NCI-H1694 (cell line): ENCODE measurements at regions not wholly inside any gene's neighbourhood (a gene's known extent, or its start where the extent isn't known, plus 50 kb on each side); places are given as distances from the start of the nearest gene placed in this dataset.

Source experiments
- DNase-seq: peaks from one replicate; lab custom pipeline; 2025; lab: John Stamatoyannopoulos, UW

DNA sequence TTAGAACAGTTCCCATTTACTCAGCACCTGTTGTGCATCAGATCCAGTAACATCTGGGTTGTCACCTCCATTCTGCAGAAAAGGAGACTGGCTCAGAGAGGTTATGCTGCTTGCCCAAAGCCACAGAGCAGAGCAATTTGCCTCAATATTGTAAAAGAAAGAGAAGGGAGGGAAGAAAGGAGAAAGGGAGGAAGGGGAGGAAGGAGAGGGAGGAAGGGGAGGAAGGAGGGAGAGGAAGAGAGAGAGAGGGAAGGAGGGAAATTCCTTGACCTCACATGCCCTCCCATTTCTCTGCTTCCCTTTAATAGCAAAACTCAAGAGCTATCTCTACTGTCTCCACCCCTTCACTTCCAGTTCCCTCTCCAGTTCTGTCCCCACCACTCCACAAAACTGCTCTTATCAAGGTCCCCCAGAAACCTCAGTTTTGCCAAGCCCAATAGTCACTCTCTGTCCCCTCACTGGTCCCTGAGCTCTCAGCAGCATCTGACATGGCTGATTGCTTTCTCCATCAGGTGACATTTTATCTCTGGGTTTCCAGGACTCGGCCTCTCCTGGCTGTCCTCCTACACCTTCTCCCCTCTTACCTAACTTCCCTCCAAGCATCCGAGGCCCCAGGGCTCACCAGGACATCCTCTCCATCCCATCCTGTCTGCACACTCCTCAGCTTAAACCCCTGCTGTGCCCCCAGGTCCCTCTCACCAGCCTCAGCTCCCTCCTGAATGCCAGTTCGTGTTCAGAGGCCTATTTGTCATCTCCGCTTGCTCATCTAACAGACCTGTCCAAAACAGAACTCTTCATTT is 104.7 kb upstream of the LINGO1 start:
- no peak for DNase-seq

DNA sequence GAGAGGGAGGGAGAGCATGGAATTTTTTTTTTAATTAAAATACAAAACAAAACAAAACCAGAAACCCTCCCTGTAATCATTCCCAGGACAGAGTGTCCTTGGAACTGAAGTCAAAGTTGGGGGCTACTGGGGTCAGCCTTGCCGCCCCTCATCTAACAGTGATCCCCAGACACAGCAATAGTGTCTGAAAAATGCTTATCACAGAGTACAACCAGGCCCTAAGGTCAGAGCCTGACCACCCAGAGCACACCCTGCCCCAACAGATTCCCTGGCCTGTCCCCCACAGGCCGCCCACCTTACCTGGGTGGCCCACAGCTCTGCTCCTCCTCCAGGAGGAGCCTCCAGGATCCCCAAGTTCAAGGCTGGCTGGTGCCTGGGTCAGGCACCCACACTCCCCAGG is 101.6 kb upstream of the LINGO1 start:
- DNase-seq: no peak

DNA sequence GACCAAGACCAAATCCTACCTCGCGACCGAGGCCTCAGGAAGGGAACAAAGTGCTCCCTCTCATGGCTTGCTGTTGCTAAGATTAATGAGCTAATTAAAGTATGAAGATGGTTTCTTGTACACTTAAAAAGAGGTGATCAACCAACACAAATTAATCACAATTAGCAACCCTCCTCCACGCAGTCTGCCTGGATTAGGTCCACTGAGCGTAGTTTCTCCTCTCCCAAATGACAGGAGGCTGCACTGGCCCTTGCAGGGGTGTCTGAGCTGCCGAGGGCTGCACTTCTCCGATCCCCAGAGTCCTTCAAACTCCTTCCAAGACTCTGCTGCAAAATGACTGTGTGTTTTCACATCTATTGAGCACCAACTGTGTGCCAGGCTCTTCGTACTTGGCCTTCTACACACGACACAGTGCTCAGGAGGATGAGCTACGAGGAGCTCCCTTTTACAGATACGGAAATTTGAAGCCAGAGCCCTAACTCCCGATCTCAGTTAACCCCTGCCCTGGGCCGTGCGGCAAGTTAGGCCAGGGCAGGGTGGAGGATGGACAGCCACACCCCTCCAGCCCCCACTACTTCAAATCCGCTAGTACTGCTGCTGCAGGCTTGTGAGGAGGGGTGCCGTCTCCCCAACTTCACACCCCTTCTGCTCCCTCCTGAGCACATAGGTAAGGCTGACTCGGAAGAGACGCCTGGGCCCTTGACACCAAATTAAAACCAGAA is 101.0 kb upstream of the LINGO1 start:
- no peak for DNase-seq

DNA sequence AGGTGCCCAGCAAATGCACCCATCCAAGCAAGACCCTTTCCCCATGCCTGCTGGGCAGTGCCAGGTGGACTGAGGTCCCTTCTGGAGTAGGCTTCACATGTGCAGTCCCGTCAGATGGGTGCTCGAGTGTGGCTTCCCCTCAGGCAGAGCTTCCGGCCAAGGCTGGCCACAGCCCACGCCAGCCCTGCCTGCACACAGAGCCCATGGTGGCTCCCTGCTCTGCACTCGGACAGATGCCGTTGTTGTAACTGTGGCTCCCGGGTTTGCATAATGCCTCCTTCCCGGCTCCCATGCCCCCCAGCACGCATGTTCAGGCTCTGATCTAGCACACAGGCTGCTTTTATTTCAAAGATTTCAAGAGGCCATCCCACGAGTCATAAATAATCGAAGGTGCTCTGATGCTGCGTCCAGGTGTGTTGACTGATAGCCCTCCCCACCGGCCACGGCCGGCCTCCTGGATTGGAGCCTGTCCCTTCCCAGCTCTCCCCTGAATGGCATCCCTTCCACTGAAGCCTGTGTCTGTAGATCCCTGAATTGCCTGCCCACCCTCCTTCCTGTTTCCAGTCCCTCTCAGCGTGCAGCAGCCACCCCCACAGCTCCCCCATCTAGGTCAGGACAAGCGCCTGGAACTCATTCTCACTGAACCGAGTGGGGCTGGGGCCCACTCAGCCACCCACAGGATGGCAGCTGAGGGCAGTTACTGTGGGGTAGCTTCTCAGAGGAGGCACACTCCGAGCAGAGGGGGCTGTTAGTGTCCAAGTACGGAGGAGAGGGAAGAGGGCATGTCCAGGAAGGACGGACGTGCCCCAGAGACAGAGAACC is 100.0 kb upstream of the LINGO1 start:
- DNase-seq: no peak

DNA sequence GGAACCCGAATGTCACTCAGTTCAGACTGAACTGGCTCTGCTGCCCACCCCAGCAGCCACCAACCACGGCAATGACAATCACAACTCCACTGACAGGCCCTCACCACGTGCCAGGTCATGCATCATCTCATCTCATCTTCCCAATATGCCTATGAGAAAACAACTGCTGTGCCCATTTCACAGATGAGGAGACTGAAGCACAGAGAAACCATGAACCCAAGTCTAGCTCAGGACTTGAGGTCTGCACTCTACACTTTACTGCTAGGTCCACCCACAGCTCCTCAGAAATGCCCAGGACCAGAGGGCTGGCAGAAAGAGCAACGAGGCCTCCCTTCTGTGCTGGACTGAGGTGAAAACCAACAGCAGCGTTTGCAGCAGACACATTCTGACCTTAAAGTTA is 99.2 kb upstream of the LINGO1 start:
- no peak for DNase-seq

DNA sequence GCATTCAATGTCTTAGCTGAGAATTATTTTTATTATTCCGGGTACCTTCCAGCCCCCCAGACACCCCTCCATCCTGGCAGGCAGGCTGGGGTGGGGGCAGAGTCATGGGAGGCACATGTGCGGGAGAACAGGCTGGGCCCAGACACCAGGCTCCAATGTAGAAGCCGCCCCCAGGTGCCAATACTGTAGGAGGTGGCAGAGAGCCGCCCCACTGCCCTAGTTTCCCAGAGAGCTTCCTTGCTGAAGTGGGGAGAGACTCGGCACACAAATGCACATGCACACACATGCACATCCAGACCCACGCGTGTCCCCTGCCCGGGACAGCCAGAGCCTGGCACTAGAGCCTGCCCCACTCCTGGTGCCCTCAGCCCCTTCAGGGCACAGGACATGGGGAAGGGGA is 98.4 kb upstream of the LINGO1 start:
- no peak for DNase-seq

DNA sequence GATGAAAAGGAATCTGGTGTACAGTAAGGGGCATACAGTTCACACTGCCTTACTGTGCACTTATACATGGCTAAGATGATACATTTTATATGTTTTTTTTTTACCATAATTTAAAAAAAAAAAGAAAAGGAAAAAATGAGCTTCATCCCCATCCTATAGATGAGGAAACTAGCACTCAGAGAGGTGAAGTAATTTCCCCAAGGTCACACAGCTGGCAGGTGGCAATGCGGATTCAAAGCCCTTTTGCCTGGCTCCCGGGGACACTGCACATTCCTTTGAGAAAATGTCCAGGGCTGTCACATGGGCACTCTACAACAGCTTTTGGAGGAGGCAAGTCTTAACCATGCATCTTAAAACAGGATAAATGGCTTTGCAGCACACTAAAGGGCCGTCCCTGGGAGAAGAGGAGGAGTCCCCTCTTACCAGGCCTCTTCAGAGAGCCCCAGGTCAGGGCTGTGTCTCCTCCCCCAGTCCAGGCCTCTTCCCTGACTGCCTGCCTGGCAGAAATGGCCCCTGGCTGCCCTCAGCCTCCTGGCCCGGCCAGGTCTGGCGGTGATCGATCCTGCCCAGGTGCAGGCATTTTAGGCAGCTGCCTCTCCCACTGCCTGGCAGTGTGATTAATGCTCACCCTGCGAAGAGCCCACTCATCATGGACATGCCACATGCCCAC is 95.1 kb upstream of the LINGO1 start:
- DNase-seq: no peak

DNA sequence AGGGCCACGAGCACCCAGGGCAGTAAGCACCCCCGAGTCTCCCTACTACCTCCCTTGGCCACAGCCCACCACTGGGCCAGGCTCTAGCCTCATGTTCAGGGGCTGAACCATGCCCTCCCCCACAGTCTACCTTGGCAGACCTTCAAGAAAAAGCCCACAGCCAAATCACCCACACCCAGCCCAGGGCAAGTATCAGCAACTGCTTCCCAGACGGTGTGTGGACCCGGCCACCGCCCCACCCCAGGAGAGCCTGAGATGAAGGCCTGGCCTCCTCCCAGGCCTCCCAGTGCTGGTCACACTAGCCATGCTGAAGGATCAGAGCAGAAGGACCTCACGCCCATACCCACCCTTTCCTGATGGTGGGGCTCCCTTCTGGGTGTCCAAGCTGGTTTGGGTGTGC is 92.0 kb upstream of the LINGO1 start:
- no peak for DNase-seq

DNA sequence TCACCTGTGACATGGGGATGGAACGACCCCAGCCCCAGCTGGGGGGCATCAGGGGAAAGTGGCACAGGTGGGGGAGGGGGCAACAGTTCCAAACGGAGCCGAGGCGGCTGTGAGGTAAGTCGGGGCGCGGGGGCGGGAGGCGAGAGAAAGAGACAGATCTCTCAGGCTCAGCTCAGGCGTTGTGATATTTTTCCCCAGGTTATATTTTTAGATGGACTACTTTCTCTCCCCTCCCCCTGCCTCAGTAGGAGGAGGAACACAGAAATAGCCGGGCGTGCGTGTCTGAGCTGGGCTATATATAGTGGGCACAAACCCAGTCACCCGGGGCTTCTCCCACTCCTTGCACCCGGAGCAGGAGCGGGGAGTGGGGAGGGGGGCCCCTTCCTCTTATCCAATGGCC is 91.0 kb upstream of the LINGO1 start:
- DNase-seq: no peak

DNA sequence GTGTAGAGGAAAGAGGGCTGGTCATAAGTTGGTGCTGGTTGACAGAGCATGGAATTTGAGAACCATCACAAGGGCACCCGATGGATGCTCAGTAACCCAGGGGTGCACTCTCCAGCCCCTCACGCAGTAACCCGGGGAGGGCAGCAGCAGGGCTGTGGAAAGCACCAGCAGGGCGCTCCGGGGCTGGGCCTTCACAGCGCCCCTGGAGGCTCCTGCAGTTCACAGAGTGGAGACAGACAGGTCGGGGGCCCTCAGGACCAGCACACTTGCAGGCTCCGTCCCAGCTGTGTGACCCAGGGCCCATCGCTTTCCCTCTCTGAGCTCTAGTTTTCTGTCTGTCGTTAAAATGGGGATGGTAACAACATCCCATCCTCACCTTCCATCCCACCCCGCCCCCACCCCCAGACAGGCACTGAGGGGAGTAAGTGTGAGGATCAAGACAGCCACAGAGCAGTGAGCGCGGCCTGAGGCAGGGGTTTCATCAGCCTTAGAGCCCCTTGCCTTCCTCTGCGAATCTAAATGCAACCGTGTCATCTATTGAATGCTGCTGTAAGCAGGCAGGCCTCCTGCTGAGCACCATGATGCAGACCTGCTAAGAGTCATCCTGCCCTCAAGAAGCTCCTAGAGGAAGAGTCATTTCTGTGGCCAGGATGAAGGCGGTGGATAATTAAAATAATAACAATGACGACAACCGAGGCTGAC is 90.2 kb upstream of the LINGO1 start:
- DNase-seq: no peak

DNA sequence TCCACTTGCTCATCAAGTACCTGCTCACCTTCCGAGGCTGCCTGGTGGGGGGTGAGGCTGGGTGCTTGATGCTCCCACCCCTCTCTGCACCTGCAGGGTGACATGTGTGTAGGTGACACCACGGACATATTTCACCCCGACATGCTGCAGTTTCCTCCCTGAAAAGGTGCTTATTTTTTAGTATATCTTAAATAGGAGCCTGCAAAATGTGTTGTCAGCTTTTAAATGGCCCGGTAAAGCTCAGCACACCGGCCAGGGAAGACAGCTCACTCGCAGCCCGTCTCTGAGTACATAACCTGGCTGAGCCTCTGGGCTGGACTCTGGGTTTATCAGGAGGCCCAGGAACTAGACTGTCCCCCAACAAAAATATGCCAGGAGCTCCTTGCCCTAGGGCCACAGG is 89.3 kb upstream of the LINGO1 start:
- no peak for DNase-seq

DNA sequence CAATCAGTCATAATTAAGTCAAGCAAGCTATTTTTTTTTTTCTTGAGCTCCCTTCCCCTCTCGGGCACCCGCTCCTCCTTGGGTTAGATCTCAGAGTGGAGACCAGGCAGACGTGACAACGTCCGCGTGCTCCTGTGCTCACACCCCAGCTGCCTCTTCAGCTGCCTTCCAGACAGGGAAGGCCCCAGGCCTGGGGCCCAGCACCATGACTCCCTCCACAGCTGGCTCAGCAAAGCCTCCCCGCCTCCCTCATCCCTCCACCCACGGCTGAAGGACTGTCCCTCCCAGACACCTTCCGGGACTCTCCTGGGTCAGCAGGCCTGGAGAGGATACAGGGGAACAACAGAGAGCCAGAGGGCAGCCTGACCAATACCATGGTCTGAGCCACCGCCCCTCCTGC is 87.9 kb upstream of the LINGO1 start:
- no peak for DNase-seq

DNA sequence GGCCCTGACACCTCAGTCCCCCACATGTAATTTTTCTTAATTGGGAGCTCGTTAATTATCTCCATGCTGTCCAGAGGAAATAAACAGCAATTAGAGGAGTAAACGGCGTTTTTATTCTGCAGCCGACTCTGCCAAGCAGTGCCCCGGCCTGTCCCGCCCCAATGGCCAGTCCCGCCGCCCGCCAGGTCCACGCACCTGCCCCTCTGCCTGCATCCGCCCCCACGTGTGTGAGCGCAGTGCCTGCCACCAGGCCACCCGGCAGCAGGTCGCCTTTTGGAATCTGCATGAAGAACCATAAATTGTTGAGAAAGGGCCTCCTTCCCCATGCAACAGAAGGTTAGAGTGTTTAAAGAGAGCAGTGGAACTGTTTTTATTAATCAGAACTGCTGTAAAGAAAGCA is 87.5 kb upstream of the LINGO1 start:
- DNase-seq: no peak

DNA sequence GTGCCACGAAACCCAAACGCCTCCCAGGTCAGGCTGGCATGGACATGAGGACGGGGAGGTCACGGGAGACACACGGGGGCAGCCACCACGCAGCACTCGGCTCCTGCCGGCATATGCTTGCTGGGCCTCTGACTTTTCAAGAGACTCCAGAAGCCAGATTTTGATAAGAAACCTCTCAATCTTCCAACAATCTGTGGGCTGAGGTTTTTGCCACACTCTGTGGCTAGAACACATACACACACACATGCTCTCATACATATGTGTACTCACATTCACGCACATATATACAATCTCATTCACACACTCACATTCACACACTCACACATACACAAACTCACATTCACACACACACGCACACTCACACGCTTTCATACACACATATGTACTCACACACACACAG is 86.7 kb upstream of the LINGO1 start:
- no peak for DNase-seq

DNA sequence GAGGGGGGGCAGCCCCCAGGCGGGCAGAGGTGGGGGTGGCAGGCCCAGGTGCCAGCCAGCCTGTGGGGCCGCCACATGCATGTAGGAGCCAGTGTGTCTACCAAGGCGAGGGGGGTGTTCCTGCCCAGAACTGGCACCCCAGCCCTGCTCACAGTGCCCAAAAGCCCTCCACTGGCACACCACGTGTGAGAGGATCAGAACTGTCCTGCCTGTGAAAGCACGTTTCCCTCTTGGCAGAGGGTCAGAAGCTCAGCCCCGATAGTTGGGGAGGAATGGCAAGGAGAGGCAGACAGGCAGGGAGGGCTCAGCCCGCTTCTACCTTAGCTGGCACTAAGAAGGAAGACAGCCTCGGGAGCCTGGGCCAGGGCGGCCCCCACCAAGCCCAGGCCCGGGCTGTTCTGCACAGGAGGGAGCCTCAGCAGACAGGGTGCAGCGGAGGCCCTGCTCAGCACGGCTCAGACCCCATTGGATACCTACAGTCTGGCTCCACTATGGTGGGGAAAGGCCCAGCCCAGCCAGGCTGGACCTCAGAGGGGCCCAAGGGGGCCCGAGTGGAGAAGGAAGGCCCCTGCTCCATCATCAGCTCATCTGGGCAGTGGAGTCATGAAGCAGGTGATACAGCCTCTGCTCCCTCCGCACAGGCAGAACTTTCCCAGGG is 84.8 kb upstream of the LINGO1 start:
- DNase-seq: no peak

DNA sequence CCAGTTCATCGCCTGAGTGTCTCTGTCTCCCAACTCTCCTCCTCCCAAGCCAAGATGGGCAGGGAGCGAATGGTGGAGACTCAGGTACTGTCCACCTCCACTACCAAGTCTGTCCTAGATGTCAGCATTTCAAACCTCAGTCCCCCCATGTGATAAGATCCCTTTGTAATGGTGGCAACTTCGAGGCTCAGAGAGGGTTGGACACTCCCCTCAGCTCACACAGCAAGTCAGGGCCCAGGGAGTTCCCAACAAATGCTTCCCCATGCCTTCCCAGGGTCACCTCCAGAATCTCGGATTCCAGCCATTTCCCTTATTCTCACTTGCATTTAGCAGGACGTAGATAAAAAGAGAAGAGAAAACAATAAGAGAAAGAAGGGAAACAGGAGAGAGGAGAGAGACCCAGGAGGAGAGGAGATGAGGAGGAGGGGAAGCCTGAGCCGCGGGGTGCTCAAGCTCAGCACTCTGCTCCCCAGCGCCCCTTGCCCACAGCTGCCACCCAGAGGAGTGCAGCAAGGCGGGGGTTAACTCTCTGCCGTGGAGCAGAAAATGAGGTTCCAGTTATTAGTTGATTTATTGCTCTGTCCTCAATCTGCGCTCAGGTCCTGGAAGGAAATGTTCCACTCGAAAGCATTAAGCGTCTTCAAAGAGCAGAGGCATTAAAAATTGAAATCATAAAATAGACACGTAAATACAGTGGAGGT is 84.1 kb upstream of the LINGO1 start:
- DNase-seq: peak; percentile 8

DNA sequence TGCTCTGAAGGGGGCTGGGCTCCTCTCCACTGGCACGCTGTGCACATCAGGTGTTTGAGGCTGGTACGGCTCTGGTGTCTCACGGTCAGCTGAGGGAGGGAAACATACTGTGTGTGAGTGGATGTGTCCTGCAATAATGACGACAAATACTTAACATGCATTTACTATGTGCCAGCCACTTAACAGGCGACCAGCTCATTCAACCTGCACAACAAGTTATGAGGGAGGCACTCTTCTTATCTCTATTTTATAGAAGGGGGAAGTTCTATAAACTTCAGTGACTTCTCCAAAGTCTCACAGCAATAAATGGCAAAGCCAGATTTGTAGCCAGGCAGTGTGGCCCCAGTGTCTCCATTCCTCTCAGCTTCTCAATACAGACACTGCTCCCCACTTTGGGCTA is 83.1 kb upstream of the LINGO1 start:
- no peak for DNase-seq

DNA sequence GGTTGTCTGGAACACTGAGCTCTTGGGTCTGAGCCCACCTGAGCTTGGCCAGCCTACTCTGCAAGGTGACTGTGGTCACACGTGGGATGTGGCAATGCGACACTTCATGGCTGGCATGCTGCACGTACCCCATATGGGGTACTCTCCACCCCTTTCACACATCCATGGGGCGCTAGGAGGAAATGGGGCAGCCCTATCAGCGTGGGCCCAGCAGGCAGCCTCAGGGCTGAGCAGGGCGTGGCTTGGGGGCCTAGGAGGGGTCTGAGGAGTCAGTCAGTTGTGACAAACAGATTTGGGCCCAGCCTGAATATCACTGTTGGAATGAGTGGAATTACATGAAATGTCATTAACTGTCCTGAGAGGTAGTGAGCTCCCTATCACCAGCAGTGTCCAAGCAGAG is 82.3 kb upstream of the LINGO1 start:
- no peak for DNase-seq

DNA sequence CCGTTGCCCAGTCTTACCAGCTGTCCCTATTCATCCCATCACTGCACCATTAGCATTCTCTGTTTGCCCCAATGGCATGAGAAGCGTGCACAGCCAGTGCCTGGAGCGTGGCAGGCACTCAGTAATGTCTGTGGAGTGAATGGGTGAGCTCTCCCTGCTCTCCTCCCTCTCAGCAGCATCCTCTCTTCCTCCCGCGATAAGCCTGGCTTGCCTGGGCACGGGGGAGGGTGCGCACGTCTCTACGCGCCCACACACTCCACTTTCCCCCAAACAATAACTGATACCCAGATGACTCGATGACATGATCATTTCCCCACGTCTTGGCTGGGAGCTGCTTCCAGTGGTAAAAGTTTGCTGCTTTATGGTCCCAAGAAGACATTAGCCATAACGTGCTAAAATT is 81.8 kb upstream of the LINGO1 start:
- no peak for DNase-seq

DNA sequence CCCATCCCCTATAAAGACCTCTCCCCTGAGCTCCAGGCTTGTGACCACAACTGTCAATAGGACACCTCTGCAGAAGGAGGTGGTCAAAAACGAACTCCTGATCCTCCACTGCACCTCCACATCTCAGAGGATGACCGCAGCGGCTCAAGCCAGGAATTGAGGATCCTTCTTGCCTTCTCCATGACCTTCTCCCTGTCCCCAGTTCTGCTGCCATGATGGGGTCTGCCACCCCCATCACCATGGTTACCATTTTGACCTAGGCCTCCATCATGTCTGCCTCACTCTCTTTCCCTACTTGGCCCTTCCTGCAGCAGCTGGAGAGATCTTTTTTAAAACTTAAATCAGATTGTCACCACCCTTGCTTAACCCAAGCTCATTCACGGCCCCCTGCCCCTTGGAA is 81.3 kb upstream of the LINGO1 start:
- DNase-seq: no peak

DNA sequence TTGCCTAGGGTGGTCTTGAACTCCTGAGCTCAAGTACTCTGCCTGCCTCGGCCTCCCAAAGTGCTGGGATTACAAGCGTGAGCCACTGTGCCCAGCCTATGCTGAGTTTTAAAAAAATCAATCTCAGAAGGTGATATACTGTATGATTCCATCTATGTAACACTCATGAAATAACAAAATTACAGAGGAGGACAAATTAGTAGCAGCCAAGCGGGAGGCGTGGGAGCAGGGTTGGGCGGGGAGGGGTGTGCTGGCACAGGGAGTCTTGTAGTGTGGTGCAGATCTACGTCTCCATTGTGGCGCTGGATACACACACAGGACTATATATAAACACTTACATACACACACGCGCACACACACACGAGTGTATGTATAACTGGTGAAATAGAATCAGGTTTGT is 80.6 kb upstream of the LINGO1 start:
- no peak for DNase-seq
